ENCODE measurements at regions not wholly inside any gene's neighbourhood (a gene's known extent, or its start where the extent isn't known, plus 50 kb on each side); places are given as distances from the start of the nearest gene placed in this dataset.

GRCh38 chr11:88231894-88232482 lies 56.7 kb upstream of the RAB38 start:
- Histone ChIP-seq H3K27me3 (no peaks in the 10 kb centered on the region), H3K27ac (no peak overlapping the region), H3K4me1 (no peaks in the 10 kb centered on the region), H3K9me3 (replicated peaks) (no peaks in the 10 kb centered on the region), H3K4me3 (no peak overlapping the region), H3K36me3 (no peaks in the 10 kb centered on the region)
- peak in 1 of 2 experiments; percentile 26 for DNase-seq

GRCh38 chr11:88229303-88229702 lies 54.1 kb upstream of the RAB38 start:
- Histone ChIP-seq H3K27me3 (no peaks in the 10 kb centered on the region), H3K9me3 (replicated peaks) (no peaks in the 10 kb centered on the region), H3K4me1 (no peaks in the 10 kb centered on the region), H3K4me3 (no peak overlapping the region), H3K36me3 (no peaks in the 10 kb centered on the region), H3K27ac (no peak overlapping the region)
- no peak for DNase-seq
